ENCODE measurements at regions not wholly inside any gene's neighbourhood (a gene's known extent, or its start where the extent isn't known, plus 50 kb on each side); places are given as distances from the start of the nearest gene placed in this dataset.

DNA sequence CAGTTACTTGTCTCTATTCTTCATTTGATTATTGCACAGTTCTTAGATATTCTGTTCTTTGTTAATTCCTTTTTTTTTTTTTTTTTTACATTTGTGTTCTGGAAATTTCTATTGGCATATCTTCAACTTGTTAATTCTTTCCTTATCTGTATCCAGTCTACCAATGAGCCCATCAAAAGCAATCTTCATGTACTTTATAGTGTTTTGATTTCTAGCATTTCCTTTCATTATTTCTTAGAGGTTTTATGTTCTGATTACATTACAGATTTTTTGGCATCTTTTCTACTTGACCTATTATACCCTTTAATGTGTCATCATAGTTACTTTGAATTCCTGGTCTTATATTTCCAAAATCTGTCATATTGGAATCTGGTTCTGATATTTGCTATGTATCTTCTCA is 2194.8 kb downstream of the PCDH9 start:
- TF ChIP-seq GATA2 (IDR thresholded peaks at IDR 0.05; ENCODE audit: low read depth, low read length) (no peak), GATA3 (IDR thresholded peaks at IDR 0.05; ENCODE audit: low read depth, low read length) (no peak)
